ENCODE measurements at regions not wholly inside any gene's neighbourhood (a gene's known extent, or its start where the extent isn't known, plus 50 kb on each side); places are given as distances from the start of the nearest gene placed in this dataset.

GRCh38 chr3:104521606-104522336 lies 844.9 kb upstream of the ALCAM start:
- CTCF ChIA-PET: no interaction called here
- POLR2A ChIA-PET: no interaction called here
- no peak for TF ChIP-seq BHLHE40 (IDR thresholded peaks at IDR 0.05; ENCODE audit: borderline replicate concordance)
- no peak for TF ChIP-seq ARNT (IDR thresholded peaks at IDR 0.05)
- no peak for TF ChIP-seq FOXA1 (IDR thresholded peaks at IDR 0.05)
- no peak for TF ChIP-seq SP1 (IDR thresholded peaks at IDR 0.05)
- TF ChIP-seq ELF4 (IDR thresholded peaks at IDR 0.05): no peak
- no peak for TF ChIP-seq FOXM1 (IDR thresholded peaks at IDR 0.05; ENCODE audit: borderline replicate concordance)
- no peak for TF ChIP-seq L3MBTL2 (conservative IDR thresholded peaks at IDR 0.05)
- DNase-seq (ENCODE audit: extremely low spot score): no peak

- no peak for DNase-seq (ENCODE audit: extremely low spot score)
- CTCF ChIA-PET: no interaction called here
- POLR2A ChIA-PET: no interaction called here
- no peak for TF ChIP-seq FOXK2 (IDR thresholded peaks at IDR 0.05)
- TF ChIP-seq TARDBP (IDR thresholded peaks at IDR 0.05): no peak
- TF ChIP-seq LEF1 (IDR thresholded peaks at IDR 0.05; ENCODE audit: borderline replicate concordance): no peak
- TF ChIP-seq CTBP1 (IDR thresholded peaks at IDR 0.05; ENCODE audit: borderline replicate concordance): no peak
- TF ChIP-seq NFRKB (IDR thresholded peaks at IDR 0.05): no peak
- TF ChIP-seq FOXA1 (IDR thresholded peaks at IDR 0.05): no peak
- TF ChIP-seq SUZ12 (IDR thresholded peaks at IDR 0.05): no peak
- no peak for TF ChIP-seq L3MBTL2 (conservative IDR thresholded peaks at IDR 0.05)
- TF ChIP-seq ELF4 (IDR thresholded peaks at IDR 0.05): no peak
- TF ChIP-seq ARNT (IDR thresholded peaks at IDR 0.05): no peak
These were observed 843.6 kb upstream of the ALCAM start for GRCh38 chr3:104523136-104523535.

DNA sequence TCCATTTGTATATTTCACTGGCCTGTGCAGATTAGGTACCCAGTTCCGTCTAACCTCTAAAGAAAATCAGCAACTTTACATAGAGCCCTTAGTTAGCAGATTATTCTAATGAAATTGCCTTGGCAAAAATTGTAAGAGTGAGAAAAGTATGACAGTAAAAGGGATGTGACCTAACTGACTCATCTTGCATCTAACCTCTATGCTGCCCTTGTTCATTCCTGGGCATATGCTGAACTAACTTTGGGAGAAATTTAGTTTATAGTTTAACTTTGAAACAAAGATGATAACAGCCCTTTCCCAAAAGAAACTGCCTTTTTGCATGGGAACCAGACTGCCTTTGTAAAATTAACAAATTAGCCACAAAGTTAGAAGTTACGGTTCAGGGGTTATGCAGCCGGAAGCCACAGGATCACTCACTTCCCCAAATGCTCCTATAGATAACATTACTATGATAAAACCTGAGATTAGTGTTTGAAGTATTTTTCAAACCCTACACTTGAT lies 839.8 kb upstream of the ALCAM start:
- ChIA-PET CTCF (no interaction called here), POLR2A (no interaction called here)

GRCh38 chr3:104530934-104531333 lies 835.8 kb upstream of the ALCAM start:
- DNase-seq (ENCODE audit: extremely low spot score): no peak
- ChIA-PET CTCF (no interaction called here), POLR2A (no interaction called here)
- TF ChIP-seq BHLHE40 (IDR thresholded peaks at IDR 0.05; ENCODE audit: borderline replicate concordance) (no peak), ARNT (IDR thresholded peaks at IDR 0.05) (no peak), L3MBTL2 (conservative IDR thresholded peaks at IDR 0.05) (no peak), FOXA1 (IDR thresholded peaks at IDR 0.05) (no peak), SP1 (IDR thresholded peaks at IDR 0.05) (no peak), NFRKB (IDR thresholded peaks at IDR 0.05) (no peak), HDGF (IDR thresholded peaks at IDR 0.05; ENCODE audit: borderline replicate concordance) (no peak), LEF1 (IDR thresholded peaks at IDR 0.05; ENCODE audit: borderline replicate concordance) (no peak), CTBP1 (IDR thresholded peaks at IDR 0.05; ENCODE audit: borderline replicate concordance) (no peak)

More for the DNA sequence above, 839.8 kb upstream of the ALCAM start:
- no peak for TF ChIP-seq FOXM1 (IDR thresholded peaks at IDR 0.05; ENCODE audit: borderline replicate concordance)
- no peak for TF ChIP-seq BHLHE40 (IDR thresholded peaks at IDR 0.05; ENCODE audit: borderline replicate concordance)
- TF ChIP-seq FOXA1 (IDR thresholded peaks at IDR 0.05): no peak
- TF ChIP-seq L3MBTL2 (conservative IDR thresholded peaks at IDR 0.05): no peak
- no peak for TF ChIP-seq FOXK2 (IDR thresholded peaks at IDR 0.05)
- TF ChIP-seq TARDBP (IDR thresholded peaks at IDR 0.05): no peak
- no peak for TF ChIP-seq ARNT (IDR thresholded peaks at IDR 0.05)
- TF ChIP-seq SUZ12 (IDR thresholded peaks at IDR 0.05): no peak
- no peak for TF ChIP-seq NFRKB (IDR thresholded peaks at IDR 0.05)
- no peak for TF ChIP-seq PKNOX1 (IDR thresholded peaks at IDR 0.05)
- TF ChIP-seq CTBP1 (IDR thresholded peaks at IDR 0.05; ENCODE audit: borderline replicate concordance): no peak
- TF ChIP-seq ELF4 (IDR thresholded peaks at IDR 0.05): no peak
- TF ChIP-seq SP1 (IDR thresholded peaks at IDR 0.05): no peak
- no peak for TF ChIP-seq LEF1 (IDR thresholded peaks at IDR 0.05; ENCODE audit: borderline replicate concordance)
- TF ChIP-seq ZNF384 (IDR thresholded peaks at IDR 0.05): no peak
- DNase-seq (ENCODE audit: extremely low spot score): no peak

GRCh38 chr3:104536715-104537114 lies 830.0 kb upstream of the ALCAM start:
- CTCF ChIA-PET: no interaction called here
- TF ChIP-seq FOXM1 (IDR thresholded peaks at IDR 0.05; ENCODE audit: borderline replicate concordance) (no peak), BHLHE40 (IDR thresholded peaks at IDR 0.05; ENCODE audit: borderline replicate concordance) (no peak), L3MBTL2 (conservative IDR thresholded peaks at IDR 0.05) (no peak), ARNT (IDR thresholded peaks at IDR 0.05) (no peak), LEF1 (IDR thresholded peaks at IDR 0.05; ENCODE audit: borderline replicate concordance) (no peak), ELF4 (IDR thresholded peaks at IDR 0.05) (no peak), PKNOX1 (IDR thresholded peaks at IDR 0.05) (no peak), SP1 (IDR thresholded peaks at IDR 0.05) (no peak), TARDBP (IDR thresholded peaks at IDR 0.05) (no peak), HDGF (IDR thresholded peaks at IDR 0.05; ENCODE audit: borderline replicate concordance) (no peak), CTBP1 (IDR thresholded peaks at IDR 0.05; ENCODE audit: borderline replicate concordance) (no peak), ZNF384 (IDR thresholded peaks at IDR 0.05) (no peak), SUZ12 (IDR thresholded peaks at IDR 0.05) (no peak), NFRKB (IDR thresholded peaks at IDR 0.05) (no peak), FOXA1 (IDR thresholded peaks at IDR 0.05) (no peak), FOXK2 (IDR thresholded peaks at IDR 0.05) (no peak)
- POLR2A ChIA-PET: no interaction called here
- no peak for DNase-seq (ENCODE audit: extremely low spot score)

- POLR2A ChIA-PET: no interaction called here
- no peak for DNase-seq (ENCODE audit: extremely low spot score)
- TF ChIP-seq L3MBTL2 (conservative IDR thresholded peaks at IDR 0.05): no peak
- TF ChIP-seq LEF1 (IDR thresholded peaks at IDR 0.05; ENCODE audit: borderline replicate concordance): no peak
- TF ChIP-seq ZNF384 (IDR thresholded peaks at IDR 0.05): no peak
- TF ChIP-seq FOXM1 (IDR thresholded peaks at IDR 0.05; ENCODE audit: borderline replicate concordance): no peak
- TF ChIP-seq ARNT (IDR thresholded peaks at IDR 0.05): no peak
- no peak for TF ChIP-seq FOXK2 (IDR thresholded peaks at IDR 0.05)
- no peak for TF ChIP-seq NFRKB (IDR thresholded peaks at IDR 0.05)
- TF ChIP-seq PKNOX1 (IDR thresholded peaks at IDR 0.05): no peak
- no peak for TF ChIP-seq ELF4 (IDR thresholded peaks at IDR 0.05)
- TF ChIP-seq HDGF (IDR thresholded peaks at IDR 0.05; ENCODE audit: borderline replicate concordance): no peak
- no peak for TF ChIP-seq CTBP1 (IDR thresholded peaks at IDR 0.05; ENCODE audit: borderline replicate concordance)
- no peak for TF ChIP-seq SP1 (IDR thresholded peaks at IDR 0.05)
- TF ChIP-seq SUZ12 (IDR thresholded peaks at IDR 0.05): no peak
- TF ChIP-seq FOXA1 (IDR thresholded peaks at IDR 0.05): no peak
- no peak for TF ChIP-seq BHLHE40 (IDR thresholded peaks at IDR 0.05; ENCODE audit: borderline replicate concordance)
- CTCF ChIA-PET: no interaction called here
These were observed 829.4 kb upstream of the ALCAM start for GRCh38 chr3:104537323-104537722.

Data from HEK293T (cell line).